Mucosa of stomach (tissue), 1 donor: ENCODE measurements at regions not wholly inside any gene's neighbourhood (a gene's known extent, or its start where the extent isn't known, plus 50 kb on each side); places are given as distances from the start of the nearest gene placed in this dataset.

Source experiments
- H3K27me3 ChIP-seq: one replicate; pipeline ENCODE4 v1.7.0; 2013; ENCODE audit warnings: mild to moderate bottlenecking, low read length; ENCODE audit not compliant: control insufficient read depth, insufficient read depth
- H3K36me3 ChIP-seq: one replicate; pipeline ENCODE4 v1.7.0; 2013; ENCODE audit warnings: low read length; ENCODE audit not compliant: control insufficient read depth, insufficient read depth
- H3K4me1 ChIP-seq: one replicate; pipeline ENCODE4 v1.7.0; 2013; ENCODE audit warnings: mild to moderate bottlenecking, low read length; ENCODE audit not compliant: control insufficient read depth, insufficient read depth
- H3K4me3 ChIP-seq: one replicate; pipeline ENCODE4 v1.7.0; 2013; ENCODE audit warnings: low read length
- H3K9ac ChIP-seq: one replicate; pipeline ENCODE4 v1.7.0; 2013; ENCODE audit warnings: mild to moderate bottlenecking, low read length, moderate library complexity
- H3K9me3 ChIP-seq: one replicate; pipeline ENCODE4 v1.7.0; 2013; ENCODE audit warnings: mild to moderate bottlenecking, low read length, moderate library complexity; ENCODE audit not compliant: control insufficient read depth
- donor health status: Pancreatic carcinoma.

DNA sequence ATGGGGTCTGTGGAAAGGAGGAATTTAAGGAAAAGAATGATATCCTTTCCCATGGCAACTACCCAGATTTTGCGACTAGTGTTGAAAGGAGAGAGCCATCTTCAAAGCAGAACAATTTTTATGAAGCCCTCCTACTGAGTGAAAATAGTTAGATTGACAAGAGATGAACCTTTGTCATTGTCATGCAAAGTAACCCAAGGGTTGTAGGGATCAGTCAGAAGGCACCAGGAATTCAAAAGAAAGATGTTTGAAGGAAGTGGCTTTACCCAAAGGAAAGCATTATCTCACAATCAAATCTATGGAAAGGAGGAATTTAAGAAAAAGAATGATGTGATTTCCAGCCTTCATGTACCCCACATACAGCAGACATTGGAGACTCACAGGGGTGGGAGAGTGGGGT, 544.4 kb downstream of the IPMK start:
- Histone ChIP-seq H3K27me3 (no peaks in the 10 kb centered on the region), H3K9me3 (no peaks in the 10 kb centered on the region), H3K4me3 (no peak overlapping the region), H3K36me3 (no peaks in the 10 kb centered on the region), H3K9ac (no peak overlapping the region), H3K4me1 (no peaks in the 10 kb centered on the region)

- H3K4me1 ChIP-seq, result no peaks in the 10 kb centered on the region
- no peaks in the 10 kb centered on the region for H3K27me3 ChIP-seq
- H3K9me3 ChIP-seq, result no peaks in the 10 kb centered on the region
- H3K4me3 ChIP-seq, result no peak overlapping the region
- H3K9ac ChIP-seq, result no peak overlapping the region
- H3K36me3 ChIP-seq, result no peaks in the 10 kb centered on the region
Measured at GRCh38 chr10:57716884-57717283, 550.8 kb downstream of the IPMK start.

- H3K27me3 ChIP-seq, result no peaks in the 10 kb centered on the region
- no peak overlapping the region for H3K4me3 ChIP-seq
- no peak overlapping the region for H3K9ac ChIP-seq
- H3K9me3 ChIP-seq, result no peaks in the 10 kb centered on the region
- no peaks in the 10 kb centered on the region for H3K4me1 ChIP-seq
- no peaks in the 10 kb centered on the region for H3K36me3 ChIP-seq
Measured at GRCh38 chr10:57715233-57715632, 552.5 kb downstream of the IPMK start.

DNA sequence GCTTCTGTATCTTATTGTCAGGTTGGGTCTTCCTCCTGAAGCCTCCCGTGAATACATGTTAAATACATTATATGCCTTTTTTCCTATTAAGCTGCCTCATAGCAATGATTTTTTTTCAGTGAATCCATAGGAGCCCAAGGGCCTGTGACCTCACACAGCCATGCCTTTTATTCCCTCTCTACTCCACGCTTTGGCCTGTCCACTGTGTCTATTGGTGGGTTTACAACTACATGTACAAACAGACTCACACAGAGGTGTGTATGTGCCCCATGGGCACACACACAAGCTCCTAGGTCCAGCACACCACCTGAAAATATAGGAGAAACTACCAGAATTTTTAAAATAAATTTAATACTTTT, 560.4 kb downstream of the IPMK start:
- H3K4me1 ChIP-seq, result no peaks in the 10 kb centered on the region
- no peak overlapping the region for H3K9ac ChIP-seq
- no peaks in the 10 kb centered on the region for H3K27me3 ChIP-seq
- H3K9me3 ChIP-seq, result no peaks in the 10 kb centered on the region
- no peak overlapping the region for H3K4me3 ChIP-seq
- H3K36me3 ChIP-seq, result no peaks in the 10 kb centered on the region

DNA sequence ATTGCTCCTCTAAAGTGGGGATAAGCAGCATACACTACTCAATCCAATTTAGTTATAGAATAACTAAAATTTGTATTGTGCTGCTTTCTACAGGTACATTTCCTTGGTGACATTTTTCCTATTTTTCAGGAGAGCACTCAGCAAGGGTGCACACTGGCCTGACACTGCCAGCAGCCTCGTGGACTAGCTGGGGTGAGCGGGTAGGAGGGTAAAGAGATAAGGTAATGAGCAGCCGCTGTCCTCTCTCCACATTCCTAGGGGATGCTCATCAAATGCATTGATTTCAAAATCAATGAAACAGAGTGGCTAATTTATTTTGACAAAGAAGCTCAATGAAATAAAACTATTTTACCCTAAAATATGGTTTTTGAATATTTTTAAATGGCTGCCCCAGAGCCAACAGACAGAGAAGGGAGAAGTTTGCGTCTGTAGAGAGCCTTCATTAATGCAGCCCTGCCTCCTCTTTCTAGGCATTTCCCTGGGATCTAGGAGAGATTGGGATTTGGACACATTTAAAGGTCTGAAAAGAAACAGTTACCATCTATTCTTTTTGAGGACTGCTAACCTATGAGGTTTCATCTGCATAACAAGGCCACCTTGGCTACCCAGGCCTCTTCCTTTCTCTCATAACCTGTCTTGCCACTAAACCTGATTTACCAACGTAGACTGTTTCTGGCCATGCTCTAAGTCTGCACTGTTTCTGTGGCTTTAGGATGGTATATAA, 561.0 kb downstream of the IPMK start:
- no peaks in the 10 kb centered on the region for H3K27me3 ChIP-seq
- H3K9ac ChIP-seq, result no peak overlapping the region
- no peaks in the 10 kb centered on the region for H3K9me3 ChIP-seq
- no peaks in the 10 kb centered on the region for H3K36me3 ChIP-seq
- no peak overlapping the region for H3K4me3 ChIP-seq
- H3K4me1 ChIP-seq, result no peaks in the 10 kb centered on the region

GRCh38 chr10:57706016-57706415, 561.7 kb downstream of the IPMK start:
- Histone ChIP-seq H3K9me3 (no peaks in the 10 kb centered on the region), H3K27me3 (no peaks in the 10 kb centered on the region), H3K4me3 (no peak overlapping the region), H3K9ac (no peak overlapping the region), H3K36me3 (no peaks in the 10 kb centered on the region), H3K4me1 (no peaks in the 10 kb centered on the region)

DNA sequence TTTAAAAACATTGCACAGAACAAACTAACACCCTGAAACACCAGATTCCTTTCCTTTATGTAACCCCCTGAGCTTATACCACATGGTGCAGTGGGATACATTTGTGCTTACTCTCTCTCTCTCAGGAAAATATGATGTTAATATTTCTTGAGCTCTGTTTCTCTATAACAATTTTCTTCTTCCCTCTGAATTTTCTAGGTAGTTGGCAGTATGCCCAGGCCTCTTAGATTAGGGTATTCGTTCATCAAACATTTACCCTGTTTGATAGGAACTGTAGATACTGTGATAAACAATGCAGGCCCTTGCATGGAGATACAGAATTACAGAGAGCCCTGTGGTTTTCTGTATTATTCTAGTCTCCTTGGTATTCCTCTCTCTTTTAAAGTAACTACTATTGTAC, 567.8 kb downstream of the IPMK start:
- Histone ChIP-seq H3K9me3 (no peaks in the 10 kb centered on the region), H3K36me3 (no peaks in the 10 kb centered on the region), H3K4me3 (no peak overlapping the region), H3K4me1 (no peaks in the 10 kb centered on the region), H3K27me3 (no peaks in the 10 kb centered on the region), H3K9ac (no peak overlapping the region)

DNA sequence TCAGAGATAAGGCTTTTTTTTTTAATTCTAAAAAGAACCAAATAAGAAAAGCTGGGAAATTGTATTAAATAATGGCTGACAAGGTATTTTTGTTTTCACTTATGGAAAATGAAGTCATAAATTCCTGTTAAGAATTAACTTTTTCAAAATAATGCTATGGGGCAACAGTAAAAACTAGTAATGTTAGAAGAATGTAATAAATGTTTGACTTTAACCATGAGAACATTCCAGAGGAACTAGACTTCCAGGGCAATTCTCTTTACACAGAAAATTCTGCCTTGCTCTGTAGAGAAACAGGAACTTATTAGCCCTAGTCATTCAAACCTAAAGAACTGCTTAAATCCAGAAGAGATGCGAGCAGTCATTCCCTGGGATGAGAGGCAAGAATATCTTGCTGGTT, 571.1 kb downstream of the IPMK start:
- no peaks in the 10 kb centered on the region for H3K27me3 ChIP-seq
- no peaks in the 10 kb centered on the region for H3K4me1 ChIP-seq
- no peak overlapping the region for H3K4me3 ChIP-seq
- H3K36me3 ChIP-seq, result no peaks in the 10 kb centered on the region
- H3K9ac ChIP-seq, result no peak overlapping the region
- no peaks in the 10 kb centered on the region for H3K9me3 ChIP-seq

DNA sequence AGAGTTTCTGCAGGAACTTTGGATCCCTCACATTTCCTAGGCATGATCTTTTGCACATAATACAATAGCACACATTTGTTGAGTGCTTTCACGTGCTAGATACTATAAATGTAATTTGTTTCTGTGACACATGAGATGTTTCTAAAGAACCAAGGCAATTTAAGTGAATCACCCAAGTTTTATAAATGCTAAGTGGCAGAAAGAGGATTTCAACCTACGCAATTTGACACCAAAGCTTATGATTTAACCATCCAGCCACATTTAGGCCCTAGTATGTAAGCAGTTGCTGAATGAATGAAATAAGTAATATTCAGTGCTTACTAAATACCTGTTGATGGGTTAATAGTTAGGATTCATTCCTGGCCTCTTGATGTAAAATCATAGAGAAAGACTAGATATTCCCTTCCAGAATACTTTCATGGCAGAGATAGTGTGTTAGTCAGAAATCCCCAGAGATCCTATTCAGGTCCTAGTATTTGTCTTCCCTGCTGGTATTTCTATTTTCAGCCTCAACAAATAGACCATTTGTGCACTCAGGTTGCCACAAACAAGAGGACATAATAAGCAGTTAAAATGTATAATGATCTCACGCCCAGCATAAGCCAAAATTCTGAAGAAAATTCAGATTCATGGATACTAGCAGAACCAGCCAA, 572.6 kb downstream of the IPMK start:
- Histone ChIP-seq H3K36me3 (no peaks in the 10 kb centered on the region), H3K9ac (no peak overlapping the region), H3K27me3 (no peaks in the 10 kb centered on the region), H3K4me3 (no peak overlapping the region), H3K9me3 (no peaks in the 10 kb centered on the region), H3K4me1 (no peaks in the 10 kb centered on the region)

GRCh38 chr10:57692255-57692980, 575.3 kb downstream of the IPMK start:
- no peaks in the 10 kb centered on the region for H3K9me3 ChIP-seq
- H3K36me3 ChIP-seq, result no peaks in the 10 kb centered on the region
- H3K4me1 ChIP-seq, result no peaks in the 10 kb centered on the region
- H3K4me3 ChIP-seq, result no peak overlapping the region
- H3K27me3 ChIP-seq, result no peaks in the 10 kb centered on the region
- H3K9ac ChIP-seq, result no peak overlapping the region

DNA sequence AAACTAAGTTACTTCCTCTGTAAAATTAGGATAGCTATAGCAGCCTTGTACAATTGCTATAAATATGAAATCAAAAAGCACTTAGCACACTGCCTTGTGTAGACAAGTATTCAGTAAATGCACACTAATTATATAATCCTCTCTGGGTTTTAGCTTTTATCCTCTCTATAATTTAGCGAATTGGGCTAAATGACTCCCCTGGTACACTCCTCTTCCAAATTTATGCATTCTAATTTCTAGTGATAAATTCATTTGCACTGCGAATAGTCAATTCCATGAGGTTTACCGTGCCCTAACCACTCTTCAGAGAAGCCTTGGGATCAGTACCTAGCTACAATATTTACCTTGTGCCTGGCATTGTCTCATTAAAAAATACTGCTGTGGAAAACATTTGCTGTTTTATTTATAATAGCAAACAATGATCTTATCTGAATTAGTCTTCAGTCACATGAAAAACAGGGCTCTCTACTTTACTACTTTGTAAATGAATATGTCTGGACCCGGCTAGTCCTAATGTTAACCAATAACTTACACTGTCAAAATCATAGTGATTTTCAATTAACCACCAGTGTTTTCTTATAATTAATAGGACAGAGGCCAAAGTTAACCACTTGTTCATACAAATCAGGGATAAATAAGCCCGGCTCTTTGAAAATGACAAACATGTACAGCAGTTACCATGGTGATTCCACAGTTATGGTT, 577.9 kb downstream of the IPMK start:
- Histone ChIP-seq H3K9me3 (no peaks in the 10 kb centered on the region), H3K27me3 (no peaks in the 10 kb centered on the region), H3K36me3 (no peaks in the 10 kb centered on the region), H3K9ac (no peak overlapping the region), H3K4me1 (no peaks in the 10 kb centered on the region), H3K4me3 (no peak overlapping the region)

- no peaks in the 10 kb centered on the region for H3K4me1 ChIP-seq
- H3K9ac ChIP-seq, result no peak overlapping the region
- H3K36me3 ChIP-seq, result no peaks in the 10 kb centered on the region
- no peaks in the 10 kb centered on the region for H3K9me3 ChIP-seq
- no peak overlapping the region for H3K4me3 ChIP-seq
- no peaks in the 10 kb centered on the region for H3K27me3 ChIP-seq
Measured at GRCh38 chr10:57679916-57680315, 587.8 kb downstream of the IPMK start.
